Sigmoid colon (tissue), 4 donors: ENCODE measurements at regions not wholly inside any gene's neighbourhood (a gene's known extent, or its start where the extent isn't known, plus 50 kb on each side); places are given as distances from the start of the nearest gene placed in this dataset.
"Not testable (repeated sequence)": the region's sequence is repeated elsewhere in the genome, so short reads cannot be mapped to it uniquely, and the experiment has no call there.

Source experiments
- CTCF ChIP-seq, 4 experiments: fragments of 450-650 bp in 3 of 4; fragments of 200-600 bp in 1 of 4; IDR thresholded peaks; one replicate each; pipeline ENCODE4 v1.5.1; 2016 to 2019; ENCODE audit warnings: antibody characterized with exemption in 4 of 4, mild to moderate bottlenecking in 3 of 4, moderate library complexity in 2 of 4
- EP300 ChIP-seq, 4 donors: sonication (generic); formaldehyde crosslinking; IDR thresholded peaks; one replicate each; pipeline ENCODE4 v1.6.1; 2017; ENCODE audit warnings: antibody characterized with exemption in 4 of 4
- POLR2A ChIP-seq, 2 donors: fragments of 450-650 bp; IDR thresholded peaks; one replicate each; pipeline ENCODE4 v1.6.1; 2016; ENCODE audit warnings: antibody characterized with exemption in 2 of 2, mild to moderate bottlenecking in 2 of 2, moderate library complexity in 2 of 2
- POLR2AphosphoS5 ChIP-seq, 4 donors: sonication (generic); formaldehyde crosslinking; IDR thresholded peaks; one replicate each; pipeline ENCODE4 v1.6.1; 2017; ENCODE audit warnings: antibody characterized with exemption in 4 of 4

GRCh38 chr1:172799804-172800203 lies 140.9 kb downstream of the FASLG start:
- TF ChIP-seq CTCF, POLR2A, EP300, POLR2AphosphoS5 (IDR thresholded peaks at IDR 0.05): not testable (repeated sequence)
